NT2/D1 (cell line): ENCODE measurements at regions not wholly inside any gene's neighbourhood (a gene's known extent, or its start where the extent isn't known, plus 50 kb on each side); places are given as distances from the start of the nearest gene placed in this dataset.

Source experiments
- DNase-seq: peaks from one replicate; pipeline ENCODE4 v3.0.0-alpha.2; 2011; ENCODE audit warnings: low read depth, low spot score
- H3K27me3 ChIP-seq: 2 replicates; pipeline ENCODE4 v1.6.0; 2011; ENCODE audit warnings: mild to moderate bottlenecking; ENCODE audit not compliant: insufficient read length, insufficient read depth
- H3K36me3 ChIP-seq: 2 replicates; pipeline ENCODE4 v1.6.1; 2011; ENCODE audit warnings: mild to moderate bottlenecking, low read length, mixed read lengths; ENCODE audit not compliant: insufficient read depth, insufficient read length
- H3K4me1 ChIP-seq: 2 replicates; pipeline ENCODE4 v1.5.1; 2011; ENCODE audit not compliant: insufficient read depth, insufficient read length
- H3K4me3 ChIP-seq: 2 replicates; pipeline ENCODE4 v1.5.1; 2011; ENCODE audit warnings: low read depth; ENCODE audit not compliant: insufficient read length
- H3K9ac ChIP-seq: 2 replicates; pipeline ENCODE4 v1.6.0; 2011; ENCODE audit warnings: low read depth; ENCODE audit not compliant: insufficient read length
- H3K9me3 ChIP-seq: 2 replicates; pipeline ENCODE4 v1.5.1; 2011; ENCODE audit warnings: mild to moderate bottlenecking, low read length; ENCODE audit not compliant: insufficient read depth
- SUZ12 ChIP-seq: IDR thresholded peaks from 2 replicates; pipeline ENCODE4 v1.6.1; 2011; ENCODE audit not compliant: insufficient read length, insufficient read depth; ENCODE audit errors: extremely low read depth
- YY1 ChIP-seq: IDR thresholded peaks from 2 replicates; pipeline ENCODE4 v1.6.1; 2011; ENCODE audit not compliant: insufficient read length, insufficient read depth
- ZNF274 ChIP-seq: IDR thresholded peaks from 2 replicates; pipeline ENCODE4 v1.6.1; 2011; ENCODE audit warnings: mild to moderate bottlenecking, low read depth, low read length

GRCh38 chr2:199527071-199527470, 69.3 kb upstream of the SATB2 start:
- no peaks in the 10 kb centered on the region for H3K36me3 ChIP-seq
- TF ChIP-seq YY1 = no peak
- TF ChIP-seq SUZ12 = no peak
- TF ChIP-seq ZNF274 = no peak
- H3K27me3 ChIP-seq = no peaks in the 10 kb centered on the region
- no peak for DNase-seq
- H3K9me3 ChIP-seq = no peaks in the 10 kb centered on the region
- no peak overlapping the region for H3K9ac ChIP-seq
- H3K4me1 ChIP-seq = no peaks in the 10 kb centered on the region
- no peak overlapping the region for H3K4me3 ChIP-seq

- Histone ChIP-seq H3K4me1 (no peaks in the 10 kb centered on the region), H3K4me3 (no peak overlapping the region), H3K36me3 (no peaks in the 10 kb centered on the region), H3K27me3 (no peaks in the 10 kb centered on the region), H3K9me3 (no peaks in the 10 kb centered on the region), H3K9ac (no peak overlapping the region)
- TF ChIP-seq YY1 (no peak), ZNF274 (no peak), SUZ12 (no peak)
- no peak for DNase-seq
These were observed 67.2 kb upstream of the SATB2 start for GRCh38 chr2:199524689-199525574.

GRCh38 chr2:199509403-199509802, 51.7 kb upstream of the SATB2 start:
- Histone ChIP-seq H3K36me3 (no peaks in the 10 kb centered on the region), H3K9me3 (no peaks in the 10 kb centered on the region), H3K4me1 (no peaks in the 10 kb centered on the region), H3K9ac (no peak overlapping the region), H3K27me3 (no peaks in the 10 kb centered on the region), H3K4me3 (no peak overlapping the region)
- DNase-seq = no peak
- TF ChIP-seq SUZ12 (no peak), ZNF274 (no peak), YY1 (no peak)
